ENCODE measurements at regions not wholly inside any gene's neighbourhood (a gene's known extent, or its start where the extent isn't known, plus 50 kb on each side); places are given as distances from the start of the nearest gene placed in this dataset.

DNA sequence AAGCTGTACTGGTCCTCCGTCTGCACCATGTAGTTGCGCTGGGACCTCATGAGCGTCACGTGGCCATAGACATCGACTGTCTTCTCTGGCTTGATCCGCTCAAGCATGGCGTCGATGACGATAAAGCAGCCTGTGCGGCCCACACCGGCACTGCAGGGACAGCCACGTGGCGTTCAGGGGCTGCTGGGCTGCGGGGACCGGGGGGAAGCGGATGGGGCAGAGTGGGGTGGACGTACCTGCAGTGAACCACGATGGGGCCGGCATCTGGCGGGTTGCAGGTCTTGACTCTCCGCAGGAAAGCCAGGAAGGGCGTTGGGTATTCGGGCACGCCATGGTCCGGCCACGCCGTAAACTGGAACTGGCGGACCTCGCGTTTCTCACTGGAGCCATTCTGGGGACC lies 128.5 kb downstream of the PTPRS start:
- H3K9me3 ChIP-seq (ENCODE audit: low read length): no peaks in the 10 kb centered on the region
- no peak overlapping the region for H3K27ac ChIP-seq (ENCODE audit: extremely low read length, insufficient read depth, low read length)
- no peak for DNase-seq (ENCODE audit: low spot score)
- WGBS (ENCODE audit: low lambda C conversion rate): 96% methylated on average over 30 of the region's 30 CpGs
- H3K27me3 ChIP-seq (ENCODE audit: control insufficient read depth in 1 of 2, insufficient read depth in 2 of 2, low read length in 2 of 2): no peaks in the 10 kb centered on the region
- peaks cover 36 to 74% of the 10 kb centered on the region in 2 experiments; a peak in 4 of 5 replicates for H3K36me3 ChIP-seq (replicated peaks in 1 of 2; ENCODE audit: control insufficient read depth in 1 of 2, insufficient read depth in 2 of 2, low read length in 2 of 2)
- no TSS peak for BruUV-seq (replicated peaks)
- no peaks in the 10 kb centered on the region for H3K79me2 ChIP-seq (ENCODE audit: insufficient read depth, low read length)
- H3K4me1 ChIP-seq (ENCODE audit: insufficient read depth, low read length): no peaks in the 10 kb centered on the region
- ATAC-seq: no peak
- H3K9ac ChIP-seq (ENCODE audit: insufficient read depth, low read depth, low read length): no peak overlapping the region
- no peak overlapping the region for H3K4me3 ChIP-seq (replicated peaks in 1 of 3; ENCODE audit: insufficient read depth in 1 of 3, low read depth in 2 of 3, low read length in 3 of 3)
- FAIRE-seq: no peak
- intact Hi-C loops (cut with micrococcal nuclease; ENCODE audit: unreplicated experiment) (no loop called here), in situ Hi-C loops (cut with HindIII; ENCODE audit: extremely low pct_ligation_motif_present, low pct_unique_long_range_greater_than_20kb) (no loop called here)
- H4K20me1 ChIP-seq (ENCODE audit: insufficient read depth, low read length): no peaks in the 10 kb centered on the region
- TF ChIP-seq NCOA1 (CRISPR knock-in tag; IDR thresholded peaks at IDR 0.05): no peak
- TF ChIP-seq, protein P1, sequence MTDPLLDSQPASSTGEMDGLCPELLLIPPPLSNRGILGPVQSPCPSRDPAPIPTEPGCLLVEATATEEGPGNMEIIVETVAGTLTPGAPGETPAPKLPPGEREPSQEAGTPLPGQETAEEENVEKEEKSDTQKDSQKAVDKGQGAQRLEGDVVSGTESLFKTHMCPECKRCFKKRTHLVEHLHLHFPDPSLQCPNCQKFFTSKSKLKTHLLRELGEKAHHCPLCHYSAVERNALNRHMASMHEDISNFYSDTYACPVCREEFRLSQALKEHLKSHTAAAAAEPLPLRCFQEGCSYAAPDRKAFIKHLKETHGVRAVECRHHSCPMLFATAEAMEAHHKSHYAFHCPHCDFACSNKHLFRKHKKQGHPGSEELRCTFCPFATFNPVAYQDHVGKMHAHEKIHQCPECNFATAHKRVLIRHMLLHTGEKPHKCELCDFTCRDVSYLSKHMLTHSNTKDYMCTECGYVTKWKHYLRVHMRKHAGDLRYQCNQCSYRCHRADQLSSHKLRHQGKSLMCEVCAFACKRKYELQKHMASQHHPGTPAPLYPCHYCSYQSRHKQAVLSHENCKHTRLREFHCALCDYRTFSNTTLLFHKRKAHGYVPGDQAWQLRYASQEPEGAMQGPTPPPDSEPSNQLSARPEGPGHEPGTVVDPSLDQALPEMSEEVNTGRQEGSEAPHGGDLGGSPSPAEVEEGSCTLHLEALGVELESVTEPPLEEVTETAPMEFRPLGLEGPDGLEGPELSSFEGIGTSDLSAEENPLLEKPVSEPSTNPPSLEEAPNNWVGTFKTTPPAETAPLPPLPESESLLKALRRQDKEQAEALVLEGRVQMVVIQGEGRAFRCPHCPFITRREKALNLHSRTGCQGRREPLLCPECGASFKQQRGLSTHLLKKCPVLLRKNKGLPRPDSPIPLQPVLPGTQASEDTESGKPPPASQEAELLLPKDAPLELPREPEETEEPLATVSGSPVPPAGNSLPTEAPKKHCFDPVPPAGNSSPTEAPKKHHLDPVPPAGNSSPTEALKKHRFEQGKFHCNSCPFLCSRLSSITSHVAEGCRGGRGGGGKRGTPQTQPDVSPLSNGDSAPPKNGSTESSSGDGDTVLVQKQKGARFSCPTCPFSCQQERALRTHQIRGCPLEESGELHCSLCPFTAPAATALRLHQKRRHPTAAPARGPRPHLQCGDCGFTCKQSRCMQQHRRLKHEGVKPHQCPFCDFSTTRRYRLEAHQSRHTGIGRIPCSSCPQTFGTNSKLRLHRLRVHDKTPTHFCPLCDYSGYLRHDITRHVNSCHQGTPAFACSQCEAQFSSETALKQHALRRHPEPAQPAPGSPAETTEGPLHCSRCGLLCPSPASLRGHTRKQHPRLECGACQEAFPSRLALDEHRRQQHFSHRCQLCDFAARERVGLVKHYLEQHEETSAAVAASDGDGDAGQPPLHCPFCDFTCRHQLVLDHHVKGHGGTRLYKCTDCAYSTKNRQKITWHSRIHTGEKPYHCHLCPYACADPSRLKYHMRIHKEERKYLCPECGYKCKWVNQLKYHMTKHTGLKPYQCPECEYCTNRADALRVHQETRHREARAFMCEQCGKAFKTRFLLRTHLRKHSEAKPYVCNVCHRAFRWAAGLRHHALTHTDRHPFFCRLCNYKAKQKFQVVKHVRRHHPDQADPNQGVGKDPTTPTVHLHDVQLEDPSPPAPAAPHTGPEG (CRISPR knock-in tag; IDR thresholded peaks at IDR 0.05): no peak
- TF ChIP-seq, protein P2, sequence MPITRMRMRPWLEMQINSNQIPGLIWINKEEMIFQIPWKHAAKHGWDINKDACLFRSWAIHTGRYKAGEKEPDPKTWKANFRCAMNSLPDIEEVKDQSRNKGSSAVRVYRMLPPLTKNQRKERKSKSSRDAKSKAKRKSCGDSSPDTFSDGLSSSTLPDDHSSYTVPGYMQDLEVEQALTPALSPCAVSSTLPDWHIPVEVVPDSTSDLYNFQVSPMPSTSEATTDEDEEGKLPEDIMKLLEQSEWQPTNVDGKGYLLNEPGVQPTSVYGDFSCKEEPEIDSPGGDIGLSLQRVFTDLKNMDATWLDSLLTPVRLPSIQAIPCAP (CRISPR knock-in tag; IDR thresholded peaks at IDR 0.05; ENCODE audit: low read depth): no peak
- no peak for TF ChIP-seq HMGXB4 (CRISPR knock-in tag; IDR thresholded peaks at IDR 0.05; ENCODE audit: borderline replicate concordance in 1 of 2, low read depth in 1 of 2)
- TF ChIP-seq ZNF552 (CRISPR knock-in tag; IDR thresholded peaks at IDR 0.05; ENCODE audit: borderline replicate concordance): no peak
- H3K4me2 ChIP-seq (ENCODE audit: low read depth, low read length): no peak overlapping the region
- POLR2A ChIA-PET: no interaction called here
- H2AFZ ChIP-seq (ENCODE audit: low read length): no peak overlapping the region
- CTCF ChIA-PET (ENCODE audit: low intra/inter-chr PET ratio, low total read pairs): no interaction called here

Measured in HepG2 (cell line).